GM12874 (cell line): ENCODE measurements at regions not wholly inside any gene's neighbourhood (a gene's known extent, or its start where the extent isn't known, plus 50 kb on each side); places are given as distances from the start of the nearest gene placed in this dataset.

ENCODE experiments used
- TF ChIP-seq, protein P1 (sequence below): IDR thresholded peaks from 2 replicates; pipeline ENCODE4 v1.5.1; 2011; ENCODE audit warnings: low read depth, mild to moderate bottlenecking, control low read depth, low read length, moderate library complexity; ENCODE audit not compliant: insufficient read depth

DNA sequence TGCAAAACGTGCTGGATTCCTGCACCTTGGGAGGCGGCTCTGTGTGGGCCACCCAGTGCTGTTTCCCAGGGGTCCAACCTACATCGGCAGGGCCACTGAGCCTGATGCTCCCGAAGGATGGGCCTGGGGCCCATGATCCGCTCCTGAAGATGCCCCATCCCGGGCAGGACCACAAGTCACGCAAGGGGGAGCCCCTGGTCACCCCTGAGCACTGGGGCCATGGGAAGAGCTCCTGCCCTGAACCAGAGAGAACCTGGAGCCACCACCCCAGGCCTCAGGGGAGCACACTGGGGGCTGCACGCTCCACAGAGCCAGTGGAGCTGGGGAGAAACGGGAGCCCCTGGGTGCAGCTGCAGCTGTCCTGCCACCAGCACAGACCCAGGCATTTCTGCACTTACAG, 124.6 kb upstream of the SFSWAP start:
- TF ChIP-seq, protein P1, sequence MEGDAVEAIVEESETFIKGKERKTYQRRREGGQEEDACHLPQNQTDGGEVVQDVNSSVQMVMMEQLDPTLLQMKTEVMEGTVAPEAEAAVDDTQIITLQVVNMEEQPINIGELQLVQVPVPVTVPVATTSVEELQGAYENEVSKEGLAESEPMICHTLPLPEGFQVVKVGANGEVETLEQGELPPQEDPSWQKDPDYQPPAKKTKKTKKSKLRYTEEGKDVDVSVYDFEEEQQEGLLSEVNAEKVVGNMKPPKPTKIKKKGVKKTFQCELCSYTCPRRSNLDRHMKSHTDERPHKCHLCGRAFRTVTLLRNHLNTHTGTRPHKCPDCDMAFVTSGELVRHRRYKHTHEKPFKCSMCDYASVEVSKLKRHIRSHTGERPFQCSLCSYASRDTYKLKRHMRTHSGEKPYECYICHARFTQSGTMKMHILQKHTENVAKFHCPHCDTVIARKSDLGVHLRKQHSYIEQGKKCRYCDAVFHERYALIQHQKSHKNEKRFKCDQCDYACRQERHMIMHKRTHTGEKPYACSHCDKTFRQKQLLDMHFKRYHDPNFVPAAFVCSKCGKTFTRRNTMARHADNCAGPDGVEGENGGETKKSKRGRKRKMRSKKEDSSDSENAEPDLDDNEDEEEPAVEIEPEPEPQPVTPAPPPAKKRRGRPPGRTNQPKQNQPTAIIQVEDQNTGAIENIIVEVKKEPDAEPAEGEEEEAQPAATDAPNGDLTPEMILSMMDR, result no peak

DNA sequence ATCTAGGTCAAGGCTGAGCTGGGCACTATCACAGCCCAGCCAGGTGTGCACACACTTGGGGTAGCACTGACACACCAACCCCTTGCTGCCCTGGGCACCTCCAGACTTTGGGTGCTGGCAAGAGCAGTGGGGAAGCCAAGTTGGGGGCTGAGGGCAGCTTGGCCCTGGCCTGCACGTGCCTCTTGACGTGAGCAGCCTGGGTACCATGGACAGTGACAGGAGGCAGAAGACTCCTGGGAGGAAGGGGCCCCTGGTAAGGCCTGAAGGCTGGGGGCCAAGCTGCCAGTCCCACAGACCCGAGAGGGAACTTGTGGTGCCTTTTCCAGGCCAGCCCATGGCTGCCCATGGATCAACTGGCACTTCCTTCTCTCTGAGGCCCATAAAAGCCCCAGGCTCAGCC, 124.1 kb upstream of the SFSWAP start:
- TF ChIP-seq, protein P1, result no peak

DNA sequence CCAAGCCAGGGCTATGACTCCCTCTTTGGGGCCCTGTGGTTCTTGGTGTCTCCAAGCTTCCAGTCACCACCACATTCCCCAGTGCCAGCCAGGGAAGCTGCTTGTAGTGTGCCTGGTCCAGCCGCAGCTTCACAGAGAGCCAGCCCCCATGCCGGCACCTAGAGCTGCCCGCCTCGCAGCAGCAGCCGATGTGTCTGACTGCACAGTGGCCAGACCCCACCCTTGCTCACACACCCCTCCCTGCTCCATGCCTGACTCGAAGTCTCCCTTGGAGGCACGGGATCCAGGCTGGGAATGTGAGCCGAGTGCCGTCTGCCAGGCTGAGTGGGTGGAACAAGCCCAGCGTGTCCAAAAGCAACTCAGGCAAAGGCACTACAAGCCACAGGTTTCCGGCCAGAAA, 123.3 kb upstream of the SFSWAP start:
- TF ChIP-seq, protein P1, result no peak

DNA sequence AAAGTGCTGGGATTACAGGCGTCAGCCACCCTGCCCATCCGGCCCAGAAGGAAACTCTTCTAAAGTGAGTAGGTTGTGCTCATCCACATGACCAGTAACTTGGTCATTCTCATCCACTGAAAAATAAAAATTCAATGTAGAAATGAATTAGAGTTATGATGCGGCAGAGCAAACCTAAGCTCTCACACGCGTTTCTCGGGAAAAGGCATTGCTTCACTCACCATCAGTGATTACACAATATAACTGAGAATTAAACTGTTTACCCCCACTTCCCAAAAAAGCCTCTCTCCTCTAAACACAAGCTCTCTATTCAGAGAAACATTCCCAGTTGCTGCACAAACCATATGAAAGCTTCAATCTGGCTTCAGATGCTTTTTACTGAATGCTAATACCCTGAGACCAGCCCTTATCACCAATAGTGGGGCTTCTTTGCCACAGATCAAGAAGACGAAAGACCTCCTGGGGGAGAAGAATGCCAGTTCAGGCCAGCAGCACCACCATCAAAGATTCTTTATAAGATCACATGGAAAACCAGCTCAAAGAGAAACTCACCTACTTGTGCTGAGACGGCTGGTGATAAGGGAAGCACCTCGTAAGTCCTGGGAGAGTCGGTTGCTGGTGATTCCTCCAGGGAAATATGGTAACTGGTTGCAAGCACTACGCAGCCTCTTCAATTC, 121.5 kb upstream of the SFSWAP start:
- TF ChIP-seq, protein P1, result no peak

DNA sequence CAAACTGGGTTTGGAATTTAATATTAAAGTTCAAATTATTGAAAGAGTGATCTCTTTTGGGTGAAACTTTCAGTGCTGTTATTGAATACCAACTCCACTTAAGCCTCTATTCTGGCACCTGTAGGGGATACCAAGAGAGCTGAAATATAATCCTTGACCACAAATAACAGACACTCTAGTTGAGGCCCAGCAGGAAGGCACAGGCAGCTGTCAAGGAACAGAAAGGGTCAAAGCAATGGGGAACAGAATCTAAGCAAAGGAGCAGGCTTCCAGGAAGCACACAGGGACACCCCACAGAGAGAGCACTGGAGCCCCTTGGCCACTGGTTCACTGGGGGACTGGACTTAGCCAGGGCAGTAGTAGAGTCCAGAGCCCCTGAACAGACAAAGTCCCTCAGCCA, 120.9 kb upstream of the SFSWAP start:
- TF ChIP-seq, protein P1, result no peak

DNA sequence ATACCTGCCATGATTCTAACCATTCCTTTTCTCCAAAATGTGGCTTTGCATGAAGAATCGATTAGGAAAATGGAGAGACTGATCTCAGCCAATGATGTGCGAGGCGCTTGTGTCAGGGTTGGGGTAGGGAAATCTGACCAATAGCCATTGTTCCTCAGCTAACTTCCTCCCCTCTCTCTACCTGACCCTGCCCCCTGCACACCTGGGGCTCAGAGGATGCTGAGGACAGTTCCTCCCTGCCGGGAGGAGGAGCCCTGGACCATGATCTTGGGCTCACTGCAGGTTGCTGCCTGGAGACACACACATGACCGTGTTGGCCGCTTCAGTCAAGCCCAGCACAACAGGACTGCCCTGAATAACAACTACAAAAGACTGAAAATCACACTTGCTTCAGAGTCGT, 119.8 kb upstream of the SFSWAP start:
- TF ChIP-seq, protein P1, result no peak

DNA sequence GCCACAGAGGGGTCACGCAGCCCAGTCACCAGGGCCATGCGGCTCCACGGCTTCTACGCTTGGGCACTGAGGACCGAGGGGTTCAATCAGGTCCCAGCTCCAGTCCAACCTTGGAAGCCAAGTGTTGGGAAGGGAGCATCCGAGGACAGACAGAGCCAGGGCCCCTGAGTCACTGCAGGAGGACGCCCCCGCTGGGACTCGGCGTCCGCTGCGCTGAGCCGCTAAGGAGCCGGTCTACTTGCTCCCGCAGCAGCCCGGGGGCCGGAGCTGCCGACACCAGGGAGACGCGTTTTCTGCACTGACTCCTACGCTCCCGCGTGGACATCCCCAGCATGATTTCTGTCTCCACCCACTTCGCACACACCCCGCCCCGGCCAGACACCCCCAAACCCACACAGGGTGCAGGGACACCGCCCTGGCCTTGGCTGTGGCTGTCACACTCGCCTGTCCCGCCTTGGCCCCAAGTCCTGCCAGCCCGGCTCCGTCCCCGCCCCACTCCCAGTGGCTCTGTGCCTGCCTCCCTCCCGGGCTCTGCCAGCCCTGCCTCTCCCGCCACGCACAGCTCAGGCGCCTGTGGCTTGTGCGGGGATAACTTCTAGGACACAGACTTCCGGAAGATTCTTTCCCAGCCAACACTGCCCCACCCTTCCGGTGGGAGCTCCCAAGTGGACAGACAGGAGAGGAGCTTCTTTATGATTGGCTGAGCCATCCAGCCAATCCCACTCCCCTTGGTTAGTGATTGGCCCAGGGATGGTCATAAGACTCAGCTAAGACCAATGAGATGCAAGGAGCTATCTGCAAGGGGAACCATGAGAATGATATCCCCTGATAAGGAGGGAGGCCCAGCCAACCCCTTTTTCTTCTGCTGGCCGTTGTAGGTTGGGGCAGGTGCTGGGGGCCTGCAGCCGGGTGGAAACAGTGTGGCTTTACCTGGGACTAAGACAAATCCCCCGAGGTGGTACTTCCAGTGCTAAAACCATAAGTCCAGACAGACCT, 118.9 kb upstream of the SFSWAP start:
- TF ChIP-seq, protein P1, result no peak
